Endothelial cell of umbilical vein (primary cell): ENCODE measurements at regions not wholly inside any gene's neighbourhood (a gene's known extent, or its start where the extent isn't known, plus 50 kb on each side); places are given as distances from the start of the nearest gene placed in this dataset.

Experiments
- CTCF ChIP-seq, 2 donors: IDR thresholded peaks; 1 replicate in 1 of 2; 2 replicates in 1 of 2; pipeline ENCODE4 v1.5.1; 2011; ENCODE audit warnings: low read length in 2 of 2, mild to moderate bottlenecking in 2 of 2, moderate library complexity in 2 of 2, control low read depth in 1 of 2, inconsistent platforms in 1 of 2, low read depth in 1 of 2; ENCODE audit not compliant: insufficient read depth in 1 of 2; ENCODE audit errors: extremely low read depth in 1 of 2
- EZH2 ChIP-seq: IDR thresholded peaks from 2 replicates; pipeline ENCODE4 v1.6.1; 2012; ENCODE audit warnings: borderline replicate concordance, low read depth, mild to moderate bottlenecking, moderate library complexity, low read length, inconsistent platforms; ENCODE audit not compliant: severe bottlenecking
- MYC ChIP-seq: IDR thresholded peaks from one replicate; pipeline ENCODE4 v1.6.1; 2011; ENCODE audit warnings: mild to moderate bottlenecking, low read depth, low read length
- POLR2A ChIP-seq: IDR thresholded peaks from 2 replicates; pipeline ENCODE4 v1.6.1; 2012; ENCODE audit warnings: low read depth, mild to moderate bottlenecking, control low read depth, low read length
- POLR2AphosphoS5 ChIP-seq: IDR thresholded peaks from 2 replicates; pipeline ENCODE4 v1.6.1; 2012; ENCODE audit warnings: low read depth, mild to moderate bottlenecking, control low read depth, low read length, moderate library complexity; ENCODE audit not compliant: insufficient read depth
- TF ChIP-seq, protein P1 (sequence below): IDR thresholded peaks from 2 replicates; pipeline ENCODE4 v1.6.1; 2011; ENCODE audit not compliant: insufficient read depth, insufficient read length

DNA sequence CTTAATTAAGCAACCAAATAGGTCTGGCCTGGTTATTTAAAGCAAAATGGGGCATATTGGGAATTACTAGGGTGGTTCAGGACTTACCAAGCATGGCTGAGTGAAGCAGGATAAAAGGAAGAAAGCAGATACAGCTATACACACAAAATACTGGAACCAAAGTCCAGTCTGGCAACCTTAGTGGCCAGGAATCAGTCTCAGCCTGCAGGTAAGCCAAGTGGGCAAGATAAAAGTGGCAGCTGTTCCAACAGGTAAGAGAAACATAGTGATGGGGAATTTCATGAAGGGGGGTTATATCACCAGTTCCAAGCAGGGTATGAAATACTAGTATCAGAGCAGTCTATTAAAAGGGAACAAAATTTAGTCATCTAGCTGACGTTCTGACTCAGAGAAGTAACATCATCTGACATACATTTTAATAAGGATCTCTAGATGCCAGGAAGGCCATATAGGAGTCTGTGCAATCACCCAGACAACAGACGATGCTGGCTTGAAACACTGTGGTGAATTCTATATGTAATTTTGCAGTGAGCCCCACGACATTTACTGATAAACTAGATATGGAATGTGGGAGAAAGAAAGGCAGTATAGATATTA, 292.1 kb upstream of the HSF2 start:
- TF ChIP-seq EZH2, result no peak
- no peak for TF ChIP-seq CTCF (IDR thresholded peaks at IDR 0.05; ENCODE audit: extremely low read depth in 1 of 2, insufficient read depth in 1 of 2, low read depth in 1 of 2, low read length in 2 of 2)
- no peak for TF ChIP-seq POLR2AphosphoS5
- no peak for TF ChIP-seq POLR2A
- TF ChIP-seq MYC, result no peak
- TF ChIP-seq, protein P1, sequence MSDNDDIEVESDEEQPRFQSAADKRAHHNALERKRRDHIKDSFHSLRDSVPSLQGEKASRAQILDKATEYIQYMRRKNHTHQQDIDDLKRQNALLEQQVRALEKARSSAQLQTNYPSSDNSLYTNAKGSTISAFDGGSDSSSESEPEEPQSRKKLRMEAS, result no peak
